Islet of Langerhans (tissue), 1 donor: ENCODE measurements at regions not wholly inside any gene's neighbourhood (a gene's known extent, or its start where the extent isn't known, plus 50 kb on each side); places are given as distances from the start of the nearest gene placed in this dataset.
A peak's percentile ranks its signal among the peaks of the same experiment; 100 is the strongest.

ENCODE experiments used
- FAIRE-seq: peaks from one replicate; lab custom pipeline; 2011; peaks lifted over from hg19 to GRCh38; lab: Jason Lieb, UNC

GRCh38 chr1:5516756-5517155, 475.5 kb downstream of the NPHP4 start:
- no peak for FAIRE-seq

DNA sequence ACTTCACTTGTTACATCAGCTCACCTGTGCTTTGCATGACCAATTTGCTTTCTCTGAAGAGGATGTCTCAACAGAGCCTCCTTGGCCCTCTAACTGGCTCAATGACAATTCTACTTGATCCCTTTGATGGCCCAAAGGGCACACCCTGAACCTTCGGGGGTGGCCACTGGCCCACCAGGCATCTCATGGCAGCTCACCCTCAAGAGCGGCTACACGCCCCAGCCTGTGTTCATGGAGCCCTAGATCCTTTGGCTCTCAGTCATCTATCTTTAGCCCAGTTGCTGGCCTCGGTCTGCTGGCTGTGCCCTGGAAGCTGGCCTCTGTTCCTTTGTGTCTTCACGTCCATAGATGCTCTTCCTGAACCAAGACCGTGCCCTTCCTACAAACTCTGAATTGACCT, 476.7 kb downstream of the NPHP4 start:
- no peak for FAIRE-seq

DNA sequence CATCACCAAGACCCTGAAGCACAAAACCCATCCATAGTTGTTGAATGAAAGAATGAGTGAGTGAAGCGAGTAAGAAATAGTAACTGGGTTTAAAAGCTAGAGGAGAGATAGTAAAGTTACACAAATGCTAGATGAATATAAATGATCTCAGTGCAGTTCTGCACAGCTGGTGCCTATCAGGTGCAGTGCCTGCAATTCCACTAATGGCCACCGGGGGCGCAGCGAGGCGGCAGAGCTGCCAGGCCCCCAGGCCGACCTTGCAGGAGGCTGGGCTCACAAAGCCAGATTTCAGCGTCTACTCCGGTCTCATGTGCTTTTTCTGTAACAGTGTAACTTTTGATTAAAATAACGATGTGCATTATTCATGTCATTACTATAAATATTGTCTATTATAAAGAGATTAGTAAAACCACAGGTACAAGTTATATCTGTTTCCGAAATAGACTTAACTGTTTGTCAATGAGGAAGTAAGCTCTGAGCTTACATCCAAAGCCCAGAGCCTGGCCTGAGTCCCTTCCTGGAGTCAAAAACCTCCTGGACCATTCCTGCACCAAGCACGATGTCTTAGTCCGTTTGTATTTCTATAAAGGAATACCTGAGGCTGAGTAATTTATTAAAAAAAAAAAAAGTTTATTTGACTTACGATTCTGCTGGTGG, 477.6 kb downstream of the NPHP4 start:
- peak; percentile 64 for FAIRE-seq

DNA sequence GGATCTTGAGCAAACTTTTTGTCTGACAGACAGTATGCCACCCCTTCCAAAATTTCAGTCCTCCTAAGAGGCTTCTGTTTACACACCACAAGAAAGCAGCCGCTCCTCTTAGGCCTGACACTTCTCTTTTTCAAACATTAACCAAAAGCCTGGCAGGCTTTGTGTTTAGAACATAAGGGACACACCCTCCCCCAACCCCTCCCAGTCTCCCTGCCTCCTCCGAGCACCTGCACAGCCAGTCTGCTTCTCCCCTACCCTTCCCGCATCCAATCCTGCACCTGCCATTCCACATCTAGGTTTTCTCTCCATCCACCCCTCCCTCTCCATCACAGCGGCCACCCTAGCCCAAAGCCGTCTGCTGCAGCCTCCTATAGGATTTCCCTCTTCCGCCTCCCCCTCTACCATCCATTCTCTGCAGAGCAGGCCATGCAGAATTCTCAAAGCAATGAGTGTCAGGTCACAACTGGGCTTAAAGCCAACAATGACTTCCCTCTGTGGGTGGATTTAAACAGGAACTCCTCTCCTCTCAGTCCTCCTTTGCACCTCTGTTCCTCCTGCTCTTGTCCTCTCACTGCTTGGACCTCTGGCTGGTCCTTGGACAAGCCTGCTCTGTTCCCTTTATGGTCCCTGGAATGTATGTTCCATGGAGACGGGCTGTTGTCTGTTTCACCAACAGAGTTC, 478.2 kb downstream of the NPHP4 start:
- no peak for FAIRE-seq

DNA sequence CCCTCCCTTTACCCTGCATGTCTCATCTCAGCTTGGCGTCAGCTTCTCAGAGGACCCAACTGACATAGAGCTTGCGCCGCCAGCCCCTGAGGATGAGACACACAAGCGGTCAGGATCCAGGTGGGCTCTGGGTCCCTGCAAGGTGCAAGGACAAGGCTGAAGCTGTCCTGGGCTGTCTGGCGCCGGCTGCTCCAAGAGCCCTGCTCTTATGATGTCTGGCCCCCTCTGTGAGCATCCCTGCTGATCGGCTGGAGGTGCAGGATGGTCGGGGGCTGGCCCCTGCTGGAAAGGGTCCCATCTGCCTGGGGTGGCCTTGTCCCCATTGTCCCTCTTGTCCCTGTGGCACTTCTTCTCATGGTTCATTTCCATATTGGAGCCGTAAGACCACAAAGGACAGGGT, 479.0 kb downstream of the NPHP4 start:
- FAIRE-seq, result no peak

- FAIRE-seq, result no peak
Observed at GRCh38 chr1:5511381-5512097, 480.7 kb downstream of the NPHP4 start.

- FAIRE-seq, result no peak
Observed at GRCh38 chr1:5509664-5510452, 482.4 kb downstream of the NPHP4 start.

GRCh38 chr1:5508669-5509330, 483.4 kb downstream of the NPHP4 start:
- no peak for FAIRE-seq

DNA sequence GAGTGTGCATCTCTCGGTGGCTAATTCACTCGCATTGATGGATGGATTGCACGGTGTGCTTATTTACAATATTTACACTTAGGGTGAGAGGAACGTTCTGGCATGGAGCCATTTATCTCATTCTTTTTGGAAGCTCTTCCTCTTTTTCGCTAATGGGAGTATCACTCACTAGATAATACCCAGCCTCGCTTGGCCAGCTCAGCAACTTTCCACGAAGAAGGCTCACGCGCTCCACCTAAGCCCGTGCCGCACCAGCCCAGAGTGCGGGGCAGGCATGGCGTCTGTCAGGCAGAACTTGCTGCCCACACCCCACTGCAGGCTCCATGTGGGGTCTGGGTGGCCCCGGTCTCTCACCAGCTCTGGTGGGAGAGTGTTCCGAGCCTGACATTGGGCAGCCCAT, 484.9 kb downstream of the NPHP4 start:
- FAIRE-seq, result no peak

DNA sequence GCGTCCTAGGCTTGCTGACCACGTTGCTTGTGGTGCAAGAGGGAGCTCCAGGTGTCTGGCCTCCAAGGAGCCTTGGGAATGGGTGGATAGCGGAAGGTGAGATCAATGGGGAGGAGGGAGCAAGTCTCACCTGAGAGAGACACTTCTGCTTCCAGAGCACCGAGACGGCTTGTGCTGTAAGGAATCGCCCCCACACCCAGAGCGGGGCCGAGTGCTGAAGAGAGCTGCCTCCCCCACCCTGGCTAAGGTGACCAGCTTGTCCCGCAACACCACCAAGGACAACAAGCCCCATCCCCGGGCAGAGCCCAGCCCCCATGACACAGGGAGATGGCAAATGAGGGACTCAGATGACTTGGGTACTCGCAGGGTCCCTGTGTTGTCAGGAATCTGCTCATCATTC, 485.6 kb downstream of the NPHP4 start:
- FAIRE-seq, result no peak

GRCh38 chr1:5505944-5506343, 486.3 kb downstream of the NPHP4 start:
- FAIRE-seq, result no peak

- FAIRE-seq, result no peak
Observed at GRCh38 chr1:5504364-5504740, 487.9 kb downstream of the NPHP4 start.

- FAIRE-seq, result no peak
Observed at GRCh38 chr1:5503556-5504363, 488.5 kb downstream of the NPHP4 start.

DNA sequence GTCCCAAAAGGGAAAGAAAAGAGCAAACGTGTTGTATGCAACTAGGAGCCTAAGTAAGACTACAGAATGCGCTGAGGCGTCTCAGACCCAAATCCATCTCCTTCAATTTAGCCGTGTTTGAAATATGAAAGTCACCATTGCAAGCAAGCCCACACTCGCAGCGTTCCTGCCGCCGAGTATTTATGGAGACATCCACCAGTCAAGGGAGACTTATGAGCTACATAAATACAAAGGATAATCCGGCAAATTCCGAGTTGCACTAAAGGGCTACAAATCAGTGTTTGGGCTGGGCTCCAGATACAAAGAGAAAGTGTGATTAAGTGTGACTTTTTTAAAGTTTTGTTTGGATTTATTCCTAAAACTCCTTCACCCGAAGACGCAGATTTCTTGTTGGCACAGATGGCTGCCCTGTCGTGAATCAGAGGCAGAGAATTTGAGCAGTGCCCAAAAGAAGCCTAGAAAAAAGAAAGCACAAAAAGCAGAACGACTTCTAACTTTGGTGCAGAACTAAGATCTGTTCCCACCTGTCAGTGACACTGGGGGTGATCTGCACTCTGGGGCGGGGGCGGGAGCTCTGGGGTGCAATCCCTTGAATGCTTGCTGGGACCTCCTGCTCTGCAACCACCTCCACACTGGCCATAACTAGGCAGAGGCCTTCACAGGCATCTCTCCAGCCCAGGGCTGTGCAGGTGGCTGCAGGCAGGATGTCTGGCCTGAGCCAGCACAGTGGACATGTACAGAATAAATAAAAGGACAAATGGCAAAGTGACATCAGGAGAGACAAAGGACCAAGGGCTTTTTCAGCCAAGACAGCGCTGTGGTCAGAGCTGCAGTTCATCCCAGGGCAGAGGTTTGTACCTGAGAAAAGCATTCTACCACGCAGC, 489.7 kb downstream of the NPHP4 start:
- FAIRE-seq, result no peak

- no peak for FAIRE-seq
Observed at GRCh38 chr1:5501206-5501930, 490.9 kb downstream of the NPHP4 start.

DNA sequence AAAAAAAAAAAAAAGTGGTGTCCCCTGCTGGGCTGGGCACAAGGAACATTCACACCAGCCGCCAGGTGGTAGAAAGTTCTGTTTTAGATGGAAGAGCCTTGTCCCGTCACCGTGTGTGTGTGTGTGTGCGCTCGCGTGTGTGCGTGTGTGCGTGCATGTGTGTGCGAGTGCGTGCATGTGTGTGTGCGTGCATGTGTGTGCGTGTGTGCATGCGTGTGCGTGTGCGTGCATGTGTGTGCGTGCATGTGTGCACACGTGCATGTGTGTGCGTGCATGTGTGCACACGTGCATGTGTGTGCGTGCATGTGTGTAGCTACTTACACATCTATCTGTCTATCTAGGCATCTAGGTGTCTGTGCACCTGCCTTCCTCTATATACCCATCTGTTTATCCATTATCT, 491.7 kb downstream of the NPHP4 start:
- FAIRE-seq, result no peak

DNA sequence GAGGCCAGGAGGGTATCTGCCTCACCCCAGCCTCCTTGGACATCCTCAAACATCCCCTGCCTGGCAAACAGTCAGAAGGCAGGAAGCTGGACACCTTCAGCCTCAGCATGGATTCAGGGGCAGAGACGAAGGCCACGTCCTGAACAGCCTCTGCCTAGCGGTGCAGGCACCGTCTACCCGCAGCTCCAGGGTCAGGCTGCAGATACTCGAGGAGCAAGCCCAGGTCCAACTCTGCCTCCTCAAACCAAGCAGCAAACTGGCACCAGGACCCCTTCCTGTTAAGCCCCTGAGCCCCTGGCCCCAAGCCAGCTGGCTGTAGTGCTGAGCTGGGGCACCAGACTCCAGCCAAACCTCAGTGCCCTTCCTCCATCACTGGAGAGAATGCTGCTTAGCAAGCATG, 494.7 kb downstream of the NPHP4 start:
- no peak for FAIRE-seq

DNA sequence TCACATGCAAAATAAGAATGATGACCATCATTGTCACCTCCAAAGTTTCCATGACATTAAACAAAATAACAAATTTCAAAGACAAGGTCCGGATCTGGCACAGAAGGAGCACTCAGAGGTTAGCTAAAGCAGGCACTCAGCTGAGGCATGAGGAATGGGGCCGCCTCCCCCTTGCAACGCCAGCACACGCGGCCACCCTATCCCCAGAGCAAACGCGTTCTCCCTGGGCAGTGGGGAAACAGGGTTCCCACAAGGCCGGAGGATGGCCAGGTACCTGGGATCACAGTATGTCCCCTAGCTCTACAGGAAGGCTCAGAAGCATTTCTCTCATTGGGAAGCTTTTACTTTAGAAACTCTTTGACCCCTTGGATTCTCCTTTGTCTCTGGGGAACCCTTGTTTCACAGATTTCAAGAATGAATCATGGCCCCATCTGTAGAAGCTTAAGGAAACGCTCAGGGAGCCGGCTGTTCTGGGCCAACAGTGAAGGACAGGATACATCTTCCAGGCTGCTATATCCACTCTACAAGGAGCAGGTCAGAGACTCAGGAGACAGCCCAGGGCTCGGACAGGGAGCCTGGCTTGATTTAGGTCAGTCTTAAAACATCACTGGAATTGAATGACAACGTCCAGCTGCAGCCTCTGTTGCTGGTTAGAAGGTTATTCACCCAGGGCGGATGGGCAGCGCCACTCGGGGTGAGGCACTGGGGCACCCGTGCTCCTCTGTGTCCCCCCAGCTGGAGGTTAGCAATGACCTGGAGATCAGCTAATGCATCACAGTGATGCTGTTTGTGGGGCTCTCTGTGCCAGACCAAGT, 496.4 kb downstream of the NPHP4 start:
- FAIRE-seq, result no peak

- FAIRE-seq, result no peak
Observed at GRCh38 chr1:5494518-5494917, 497.7 kb downstream of the NPHP4 start.
